ENCODE measurements at regions not wholly inside any gene's neighbourhood (a gene's known extent, or its start where the extent isn't known, plus 50 kb on each side); places are given as distances from the start of the nearest gene placed in this dataset.
"Not testable (repeated sequence)": the region's sequence is repeated elsewhere in the genome, so short reads cannot be mapped to it uniquely, and the experiment has no call there.

DNA sequence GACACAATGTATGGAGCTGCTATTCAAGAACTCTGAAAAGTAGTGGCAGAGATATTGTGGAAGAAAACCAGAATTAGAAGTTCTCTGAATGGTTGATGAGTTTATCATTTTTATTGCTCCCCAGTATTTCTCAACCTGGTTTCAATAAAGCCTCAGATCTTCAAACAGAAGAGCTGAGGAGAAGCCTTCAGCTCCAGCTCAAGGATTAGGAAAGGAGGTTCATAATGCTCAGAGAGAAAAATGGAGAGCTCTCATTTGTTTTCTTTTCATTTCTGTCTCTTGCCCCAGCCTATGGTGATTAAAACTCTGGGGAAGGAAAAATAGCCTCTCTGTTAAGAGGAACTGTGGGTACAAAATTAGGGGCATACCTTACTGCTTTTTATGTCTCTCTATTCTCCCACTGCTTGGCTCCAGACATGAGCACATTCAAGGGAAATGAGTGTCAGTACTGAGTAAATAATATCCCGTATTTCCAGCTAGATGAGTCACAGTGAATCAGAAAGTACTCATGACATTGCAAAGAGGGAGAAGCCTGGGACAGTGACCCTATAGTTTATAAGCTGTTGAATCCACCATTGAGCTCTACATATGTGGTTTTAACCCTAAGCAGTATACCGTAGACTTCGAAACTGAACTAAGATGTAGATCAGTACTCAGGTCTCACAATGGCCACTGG is 138.1 kb downstream of the EMB start:
- H3K4me3 ChIP-seq (ENCODE audit: low read depth, low read length): no peak overlapping the region
- TF ChIP-seq CTCF (IDR thresholded peaks at IDR 0.05; ENCODE audit: low read depth, low read length): no peak
- in situ Hi-C loops (cut with HindIII; ENCODE audit: low sequenced_read_pairs): no loop called here
- DNase-seq (ENCODE audit: low read depth, low spot score): peak; percentile 54

DNA sequence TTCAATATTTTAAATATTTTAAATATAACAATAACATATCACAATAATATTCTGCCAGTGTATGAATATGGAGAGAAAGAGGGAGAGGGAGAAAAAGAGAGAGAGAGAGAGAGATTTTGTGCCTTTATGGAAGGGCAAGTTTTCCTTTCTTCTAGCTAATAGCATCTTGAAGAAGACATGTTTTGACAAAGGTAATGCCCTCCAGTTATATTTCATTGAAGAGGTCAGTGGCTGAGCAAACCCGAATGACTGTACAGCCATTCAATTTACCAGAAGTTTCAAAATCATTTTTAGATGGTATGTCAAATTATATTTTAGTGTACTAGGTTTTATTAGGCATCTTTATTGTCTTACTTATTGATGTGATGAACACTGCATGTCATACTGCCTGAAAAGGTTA is 139.3 kb downstream of the EMB start:
- in situ Hi-C loops (cut with HindIII; ENCODE audit: low sequenced_read_pairs): no loop called here
- no peak for TF ChIP-seq CTCF (IDR thresholded peaks at IDR 0.05; ENCODE audit: low read depth, low read length)
- DNase-seq (ENCODE audit: low read depth, low spot score): no peak
- H3K4me3 ChIP-seq (ENCODE audit: low read depth, low read length): no peak overlapping the region

DNA sequence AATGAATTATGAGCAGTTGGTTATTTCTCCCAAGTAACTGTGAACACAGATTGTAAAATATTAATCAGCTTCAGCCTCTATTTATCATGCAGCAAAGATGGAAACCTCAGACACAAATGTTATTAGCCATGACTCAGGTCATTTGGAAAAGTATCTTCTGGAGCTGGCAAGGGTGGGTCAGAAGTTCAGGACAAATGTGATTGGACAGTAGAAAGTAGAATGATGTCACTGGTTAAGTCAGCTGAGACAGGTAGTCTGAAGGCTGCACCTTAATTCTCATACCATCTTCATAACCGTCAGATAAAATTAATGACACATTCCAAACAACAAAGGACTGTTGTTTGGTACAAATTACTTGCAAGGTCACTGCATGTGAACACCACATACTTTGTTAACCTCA is 140.2 kb downstream of the EMB start:
- TF ChIP-seq CTCF (IDR thresholded peaks at IDR 0.05; ENCODE audit: low read depth, low read length): no peak
- no peak overlapping the region for H3K4me3 ChIP-seq (ENCODE audit: low read depth, low read length)
- in situ Hi-C loops (cut with HindIII; ENCODE audit: low sequenced_read_pairs): no loop called here
- DNase-seq (ENCODE audit: low read depth, low spot score): no peak

DNA sequence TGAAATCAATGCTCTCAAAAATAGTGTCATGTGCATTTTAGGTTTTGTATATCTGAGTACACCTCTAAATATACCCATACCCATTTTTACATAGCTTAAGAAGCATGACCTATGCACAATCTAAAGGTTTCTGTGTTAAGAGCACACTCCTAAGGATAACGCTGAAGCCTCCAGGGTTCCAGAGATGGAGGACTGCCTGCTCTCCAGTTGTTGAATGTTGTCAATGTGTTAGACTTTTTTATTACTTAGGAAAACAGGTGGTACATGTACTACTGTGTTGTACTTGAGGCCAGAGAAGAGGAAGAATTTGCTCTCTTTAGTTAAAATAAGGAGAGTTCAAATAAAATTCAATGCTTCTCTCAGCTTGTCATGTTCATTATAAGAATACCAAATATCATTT is 141.2 kb downstream of the EMB start:
- no peak for TF ChIP-seq CTCF (IDR thresholded peaks at IDR 0.05; ENCODE audit: low read depth, low read length)
- no peak overlapping the region for H3K4me3 ChIP-seq (ENCODE audit: low read depth, low read length)
- DNase-seq (ENCODE audit: low read depth, low spot score): no peak
- in situ Hi-C loops (cut with HindIII; ENCODE audit: low sequenced_read_pairs): no loop called here

DNA sequence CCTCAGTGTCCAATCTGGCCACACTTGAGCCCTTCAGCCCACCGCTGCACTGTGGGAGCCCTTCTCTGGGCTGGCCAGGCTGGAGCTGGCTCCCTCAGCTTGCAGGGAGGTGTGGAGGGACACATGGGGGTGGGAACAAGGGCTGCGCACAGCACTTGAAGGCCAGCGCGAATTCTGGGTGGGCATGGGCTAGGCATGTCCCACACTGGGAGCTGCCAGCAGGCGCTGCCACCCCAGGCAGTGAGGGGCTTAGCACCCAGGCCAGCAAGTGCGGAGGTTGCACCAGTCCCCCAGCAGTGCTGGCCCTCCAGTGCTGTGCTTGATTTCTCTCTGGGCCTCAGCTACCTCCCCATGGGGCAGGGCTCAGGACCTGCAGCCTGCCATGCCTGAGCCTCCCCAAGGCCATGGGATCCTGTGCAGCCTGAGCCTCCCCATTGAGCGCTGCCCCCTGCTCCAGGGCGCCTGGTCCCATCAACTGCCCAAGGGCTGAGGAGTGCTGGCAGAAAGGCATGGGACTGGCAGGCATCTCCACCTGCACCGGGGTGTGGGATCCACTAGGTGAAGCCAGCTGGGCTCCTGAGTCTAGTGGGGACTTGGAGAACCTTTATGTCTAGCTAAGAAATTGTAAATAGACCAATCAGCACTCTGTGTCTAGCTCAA is 148.2 kb downstream of the EMB start:
- no peak for TF ChIP-seq CTCF (IDR thresholded peaks at IDR 0.05; ENCODE audit: low read depth, low read length)
- no peak for DNase-seq (ENCODE audit: low read depth, low spot score)
- no peak overlapping the region for H3K4me3 ChIP-seq (ENCODE audit: low read depth, low read length)
- in situ Hi-C loops (cut with HindIII; ENCODE audit: low sequenced_read_pairs): no loop called here

- H3K4me3 ChIP-seq (ENCODE audit: low read depth, low read length); DNase-seq (ENCODE audit: low read depth, low spot score); in situ Hi-C loops (cut with HindIII; ENCODE audit: low sequenced_read_pairs): not testable (repeated sequence)
These were observed 160.6 kb downstream of the EMB start for GRCh38 chr5:50280461-50280860.
